CD4-positive, alpha-beta T cell treated with Interleukin-2 at 100 ng/mL for 4 hours (primary cell): ENCODE measurements at regions not wholly inside any gene's neighbourhood (a gene's known extent, or its start where the extent isn't known, plus 50 kb on each side); places are given as distances from the start of the nearest gene placed in this dataset.

Experiments
- DNase-seq: peaks from one replicate; pipeline ENCODE4 v3.0.0-alpha.2; 2020; ENCODE audit warnings: low spot score

DNA sequence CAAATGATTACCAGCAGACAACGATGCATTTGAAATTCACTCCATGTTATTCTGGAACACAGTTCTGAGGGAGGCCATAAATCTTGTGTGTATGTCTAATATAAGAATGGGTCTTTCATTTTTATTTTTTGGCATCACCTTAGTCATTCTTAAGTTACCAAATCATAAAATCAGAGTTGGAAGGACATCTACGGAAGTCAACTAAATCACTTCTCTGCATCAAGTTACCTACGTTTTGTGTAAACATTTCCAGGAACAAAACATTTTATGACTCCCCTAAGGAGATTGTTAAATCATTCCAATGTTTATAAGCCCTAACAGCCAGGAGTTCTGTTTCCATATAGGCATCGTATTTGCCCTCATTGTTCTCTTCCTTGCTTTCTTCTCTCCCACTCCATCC, 378.2 kb downstream of the FAM170A start:
- no peak for DNase-seq

DNA sequence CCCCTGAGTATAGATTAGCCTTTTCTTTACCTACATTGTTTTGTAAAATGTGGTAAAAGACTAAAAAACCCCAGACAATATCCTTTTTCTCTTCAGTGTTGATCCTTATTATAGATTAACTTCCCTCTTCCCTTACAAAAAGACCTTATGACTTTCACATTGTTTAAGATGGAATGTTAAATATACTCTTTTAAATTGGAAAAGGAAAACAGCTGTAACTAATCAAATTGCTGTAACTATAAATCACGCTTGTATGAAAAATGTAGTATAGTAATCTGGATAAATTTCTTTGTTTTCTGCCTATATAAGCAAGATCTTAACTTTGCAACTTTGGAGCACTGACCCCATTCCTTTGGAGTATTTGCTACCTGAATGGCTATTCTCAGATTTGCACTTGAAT, 383.1 kb downstream of the FAM170A start:
- DNase-seq, result no peak

DNA sequence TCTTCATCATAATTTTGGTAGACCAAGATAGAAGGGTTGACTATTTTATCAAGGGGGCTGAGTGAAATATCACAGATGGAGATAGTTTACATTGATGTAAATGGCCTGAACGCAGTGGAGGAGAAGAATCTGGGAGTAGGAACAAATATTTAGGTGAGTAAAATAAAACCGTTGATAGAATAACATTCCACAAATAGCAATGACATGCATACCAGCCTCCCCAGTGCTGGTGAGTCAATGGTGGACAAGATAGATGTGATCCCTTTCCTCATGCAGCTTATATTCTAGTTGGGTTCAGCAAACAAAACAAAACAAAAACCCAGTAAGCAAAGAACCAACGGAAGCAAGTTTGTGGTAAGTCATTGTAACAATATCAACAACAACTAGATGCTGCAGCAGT, 385.2 kb downstream of the FAM170A start:
- DNase-seq, result no peak

DNA sequence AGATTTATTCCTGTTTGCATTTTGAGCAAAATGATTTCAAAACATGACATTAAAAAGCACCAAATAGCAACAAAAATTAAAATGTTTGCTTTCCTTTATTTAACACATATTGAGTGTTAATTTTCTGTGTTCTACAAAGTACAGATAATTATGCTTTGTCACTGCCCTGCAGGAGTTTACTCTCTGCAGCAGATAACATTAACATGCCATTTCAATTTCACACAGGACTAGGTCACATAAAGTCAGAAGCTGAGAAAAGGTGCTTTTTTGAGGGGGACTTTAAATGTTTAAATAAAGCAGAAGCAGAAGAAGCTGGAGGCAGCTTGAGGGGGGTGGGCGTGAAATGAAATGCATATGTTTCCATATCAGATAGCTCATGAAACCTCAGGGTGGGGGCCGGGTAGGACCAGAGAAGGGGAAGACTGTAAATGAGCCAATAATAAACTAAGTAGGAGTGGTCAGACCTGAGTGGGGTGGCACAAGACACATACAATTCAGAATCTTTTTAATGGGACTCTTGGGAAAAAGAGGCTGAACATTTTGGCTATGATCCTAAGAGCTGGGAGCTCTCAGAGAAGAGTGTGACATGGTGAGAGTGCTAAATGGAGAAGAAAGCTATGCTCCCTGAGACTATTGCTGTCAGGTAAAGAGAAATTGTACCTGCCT, 387.5 kb downstream of the FAM170A start:
- no peak for DNase-seq

DNA sequence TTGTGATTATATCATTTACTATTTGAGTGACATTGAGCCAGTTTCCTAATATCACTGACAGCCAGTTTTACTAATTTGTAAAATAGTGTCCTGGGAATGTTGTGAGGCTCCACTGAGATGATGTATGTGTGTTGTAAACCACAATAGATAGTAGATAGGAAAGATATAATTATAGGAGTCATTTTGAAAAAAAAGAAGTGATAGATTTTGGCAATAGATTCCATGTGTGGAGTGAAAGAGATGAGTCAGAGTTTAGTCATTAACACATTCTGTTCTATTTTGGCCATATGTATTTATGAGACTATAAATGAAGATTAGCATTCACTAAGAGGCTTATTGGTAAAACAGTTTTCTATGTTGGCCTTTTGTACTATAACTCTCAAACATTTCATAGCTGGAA, 388.2 kb downstream of the FAM170A start:
- no peak for DNase-seq

DNA sequence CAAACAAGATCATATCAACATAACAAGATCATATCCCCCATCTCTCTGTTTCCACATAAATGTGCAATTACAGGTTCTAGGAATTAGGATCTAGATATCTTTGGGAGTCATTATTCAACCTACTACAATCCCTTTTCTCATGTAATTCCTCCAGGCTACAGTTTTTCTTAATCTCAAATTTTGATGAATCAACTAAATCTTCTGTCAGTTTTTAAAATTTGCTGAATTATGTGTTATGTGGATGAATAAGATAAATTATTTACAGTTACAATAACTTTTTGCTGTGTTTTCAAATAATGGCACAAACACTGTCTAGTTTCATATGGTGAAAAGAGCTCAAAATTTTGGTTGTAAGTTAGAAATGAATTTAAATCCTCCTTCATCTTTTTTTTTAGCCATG, 405.8 kb downstream of the FAM170A start:
- no peak for DNase-seq

DNA sequence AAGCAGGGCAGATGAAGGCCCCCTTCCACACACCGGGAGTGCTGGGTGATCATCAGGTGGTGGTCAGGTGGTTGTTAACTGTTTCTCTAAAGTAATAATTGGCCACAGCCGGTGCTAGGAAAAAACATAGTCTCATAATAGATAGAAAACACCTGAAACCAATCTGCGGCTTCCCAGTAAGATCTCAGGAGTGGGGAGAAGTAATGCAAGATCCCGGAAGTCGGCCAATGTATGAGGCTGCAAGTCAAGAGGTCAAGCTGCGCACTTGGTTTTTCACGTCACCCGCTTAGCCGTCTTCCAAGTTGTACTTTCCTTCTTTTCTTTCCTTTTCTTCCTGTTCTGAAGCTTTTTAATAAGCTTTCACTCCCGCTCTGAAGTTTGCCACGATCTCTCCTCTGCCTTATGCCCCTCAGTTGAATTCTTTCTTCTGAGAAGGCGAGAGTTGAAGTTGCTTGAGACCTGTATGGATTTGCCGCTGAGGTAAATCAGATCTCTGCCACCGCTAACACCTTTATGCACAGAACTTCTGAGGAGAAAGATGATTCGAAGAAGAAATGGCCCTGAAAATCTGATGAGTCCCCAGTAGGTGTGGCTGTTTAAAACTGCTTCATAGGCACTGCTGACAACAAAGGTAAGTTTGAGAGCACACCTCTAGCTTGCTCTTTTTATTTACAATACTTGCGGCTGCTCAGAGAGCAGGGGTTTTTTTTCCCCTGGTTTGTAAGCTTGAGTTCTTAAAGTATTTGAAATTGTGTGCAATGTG, 406.6 kb downstream of the FAM170A start:
- no peak for DNase-seq

DNA sequence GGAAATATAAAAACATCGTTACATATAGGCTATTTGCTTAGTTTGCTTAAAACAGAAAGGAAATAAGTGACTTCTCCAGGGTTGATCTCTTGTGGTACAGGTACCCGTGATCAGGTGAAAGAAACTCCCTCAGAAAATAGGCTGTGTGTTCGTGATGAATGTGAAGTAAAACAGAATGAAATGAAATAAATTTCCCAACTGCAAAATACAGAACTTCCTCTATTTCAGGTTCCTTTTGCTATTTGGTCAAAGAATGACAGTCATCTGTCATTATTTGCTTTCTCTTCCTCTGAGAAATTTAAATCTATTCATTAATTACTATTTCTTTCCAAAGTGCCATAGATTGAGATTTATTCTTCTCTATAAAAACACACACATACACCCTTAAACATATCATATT, 408.1 kb downstream of the FAM170A start:
- DNase-seq, result no peak

DNA sequence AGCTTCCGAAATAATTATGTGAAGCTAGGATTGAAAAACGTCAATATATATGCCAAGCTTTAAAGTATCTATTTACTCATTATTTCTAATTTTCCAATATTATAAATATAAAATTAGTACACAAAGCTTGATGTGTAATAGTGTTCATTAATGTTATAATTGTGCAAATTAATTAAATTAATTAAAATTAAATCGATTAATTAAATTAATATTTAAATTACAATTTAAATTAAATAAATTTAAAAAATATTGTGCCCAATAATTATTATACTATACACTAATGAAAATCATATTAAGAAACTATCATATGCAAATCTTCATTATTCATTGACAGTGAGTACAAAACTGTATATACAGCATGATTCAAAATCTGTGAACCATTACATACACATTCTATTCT, 409.8 kb downstream of the FAM170A start:
- no peak for DNase-seq

DNA sequence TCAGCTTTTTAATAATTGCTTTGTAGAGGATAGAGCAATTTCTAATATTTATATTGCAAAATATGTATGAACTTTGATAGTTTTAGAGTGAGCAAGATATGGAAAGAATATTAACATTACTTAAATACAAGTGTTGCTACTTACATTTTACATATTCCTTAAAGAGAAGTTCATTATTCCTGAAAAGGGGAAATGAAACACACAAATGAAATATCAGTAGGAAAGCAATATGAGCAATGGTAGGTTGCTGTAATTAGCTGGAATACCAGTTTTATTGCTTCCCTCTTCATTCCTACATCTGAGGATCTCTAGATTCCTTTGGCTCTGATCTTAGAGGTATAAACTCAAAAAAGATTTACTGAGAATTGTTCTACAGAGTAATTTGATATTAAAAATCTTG, 414.1 kb downstream of the FAM170A start:
- DNase-seq, result no peak

DNA sequence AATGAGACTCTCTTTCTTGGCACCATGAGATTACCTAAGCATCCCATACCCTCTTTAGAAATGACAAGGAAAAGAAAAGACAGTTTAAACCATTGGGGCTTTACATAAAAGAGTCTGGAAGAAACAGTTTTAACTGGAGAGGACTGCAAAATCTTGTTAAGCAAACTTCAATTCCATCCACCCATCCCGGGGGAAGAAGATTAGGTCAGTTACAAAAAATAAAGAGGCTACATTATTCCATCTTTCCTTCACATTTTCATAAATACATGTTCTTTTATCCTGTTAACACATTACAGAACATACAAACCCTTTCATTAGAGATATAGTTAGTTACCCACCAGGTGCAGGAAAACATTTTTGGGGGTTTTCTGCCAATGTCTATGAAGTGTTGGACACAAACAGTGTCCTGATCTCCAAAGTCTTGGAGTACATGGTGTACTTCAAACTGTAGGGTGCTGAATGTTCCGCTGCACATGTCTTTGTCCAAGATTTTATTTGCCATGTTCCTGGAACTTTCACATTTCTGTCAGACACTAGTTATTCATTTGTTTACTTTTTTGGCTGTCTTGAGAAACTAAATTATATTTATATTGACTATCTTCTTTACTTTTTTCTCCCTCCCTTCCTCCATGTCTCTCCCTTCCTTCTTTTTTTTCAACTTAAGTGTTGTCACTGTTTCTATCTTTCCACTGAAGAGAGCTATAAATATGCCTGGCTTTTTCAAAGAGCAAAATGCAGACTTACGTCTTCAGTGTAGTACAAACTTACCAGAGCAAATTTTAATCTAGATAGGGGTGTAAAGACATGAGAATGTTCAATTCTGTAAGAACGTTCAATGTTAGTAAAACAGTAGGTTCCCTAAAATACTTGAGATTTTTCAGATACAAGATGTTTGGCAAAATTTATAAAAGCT, 410.9 kb upstream of the PRR16 start:
- DNase-seq, result no peak

DNA sequence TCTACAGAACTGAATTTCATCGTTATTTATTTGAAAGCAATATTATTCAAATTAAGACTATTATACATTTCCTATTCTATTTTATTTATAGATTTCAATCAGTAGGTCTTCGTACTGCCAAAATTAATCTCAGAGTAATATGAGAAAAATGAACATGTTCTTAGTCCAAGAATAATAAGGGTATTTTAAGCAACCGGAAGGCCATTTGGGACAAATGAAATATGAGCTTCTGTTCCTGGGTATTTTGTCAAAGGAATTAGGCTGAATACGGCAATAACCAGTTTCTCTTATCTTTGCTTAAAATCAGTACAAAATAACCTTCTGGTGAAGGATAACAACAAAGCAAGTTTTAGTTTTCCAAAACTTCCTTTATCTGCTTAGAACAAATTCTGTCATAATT, 410.3 kb upstream of the PRR16 start:
- DNase-seq, result no peak

DNA sequence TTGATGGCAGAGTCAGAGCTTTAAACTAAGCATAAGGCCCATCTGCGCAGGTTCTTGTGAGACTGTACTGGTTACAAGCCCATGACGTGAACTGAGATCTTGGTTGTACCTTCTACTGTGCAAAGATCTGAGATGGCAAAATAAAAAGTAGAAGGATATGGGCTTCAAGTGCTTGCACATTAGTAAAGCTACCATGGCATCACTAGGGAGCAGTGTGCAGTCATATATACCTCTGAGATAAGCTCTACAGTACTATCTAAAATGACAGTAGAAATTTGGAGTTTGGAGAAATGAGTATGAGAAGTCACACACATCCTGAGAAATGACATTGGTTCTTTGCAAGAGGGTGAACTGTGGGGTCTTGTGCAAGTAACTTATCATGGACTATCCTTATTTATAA, 408.2 kb upstream of the PRR16 start:
- no peak for DNase-seq

DNA sequence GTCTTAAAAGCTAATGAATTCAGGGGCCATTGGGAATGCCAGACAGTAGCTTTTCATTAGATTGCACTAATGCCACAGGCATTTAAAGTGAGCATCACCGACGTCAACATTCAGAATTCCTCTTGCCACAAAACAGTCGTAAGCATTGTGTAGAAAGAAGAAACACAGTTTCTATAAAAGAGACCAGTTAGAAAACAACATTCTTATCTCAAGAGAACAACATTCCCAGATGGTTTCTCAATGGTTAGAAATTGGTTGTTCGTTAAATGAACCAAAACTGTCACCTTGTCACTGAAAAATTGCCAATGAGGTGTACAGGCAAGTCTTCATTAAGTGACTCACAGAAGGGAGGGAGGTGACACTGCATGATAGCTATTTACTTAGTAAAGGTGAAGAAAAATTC, 401.6 kb upstream of the PRR16 start:
- DNase-seq, result no peak

DNA sequence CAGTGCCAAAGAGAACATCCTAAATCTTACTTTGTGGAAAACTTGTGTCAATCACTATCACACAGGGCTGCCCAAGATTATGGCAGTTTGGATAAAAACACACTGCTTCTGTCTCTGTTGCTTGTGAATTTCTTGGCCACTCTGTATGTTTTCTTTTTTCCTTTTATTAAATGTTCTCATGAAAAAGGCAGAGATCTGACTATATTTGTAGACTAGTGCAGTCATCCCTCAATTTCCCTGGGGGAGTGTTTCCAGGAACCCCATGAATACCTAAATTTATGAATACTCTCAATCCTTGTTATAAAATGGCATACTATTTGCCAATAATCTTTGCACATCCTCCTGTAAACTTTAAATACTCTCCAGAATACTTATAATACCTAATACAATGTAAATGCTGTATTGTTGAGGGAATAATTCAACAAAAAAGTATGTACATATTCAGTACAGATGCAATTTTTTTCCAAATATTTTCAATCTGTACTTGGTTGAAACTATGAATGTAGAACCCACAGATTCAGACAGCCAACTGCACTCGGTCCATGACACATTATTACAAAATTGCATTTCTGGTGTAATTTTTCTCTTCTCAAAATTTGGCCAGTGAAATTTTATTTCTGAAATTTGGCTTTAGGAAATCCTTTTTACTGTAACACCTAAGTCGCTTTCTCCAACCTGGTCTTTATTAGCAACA, 391.9 kb upstream of the PRR16 start:
- DNase-seq, result no peak

DNA sequence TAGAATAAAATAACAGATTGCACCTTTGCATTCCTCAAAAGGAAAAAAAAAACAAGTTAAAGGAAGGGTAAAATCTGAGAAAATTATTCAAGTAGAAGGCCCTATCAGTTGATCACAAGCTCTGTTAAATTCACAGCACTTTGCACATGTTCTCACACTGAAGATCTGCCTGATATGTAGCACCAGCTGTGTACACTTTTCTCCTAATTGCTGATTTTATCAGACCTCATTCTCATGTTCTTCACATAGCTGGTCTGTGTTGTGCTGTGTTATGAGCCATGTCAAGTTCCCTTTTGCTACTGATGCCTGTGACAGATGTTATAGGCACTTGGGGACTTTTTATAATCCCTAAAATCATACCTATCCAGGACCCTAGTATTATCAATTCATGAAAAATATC, 390.4 kb upstream of the PRR16 start:
- DNase-seq, result no peak

DNA sequence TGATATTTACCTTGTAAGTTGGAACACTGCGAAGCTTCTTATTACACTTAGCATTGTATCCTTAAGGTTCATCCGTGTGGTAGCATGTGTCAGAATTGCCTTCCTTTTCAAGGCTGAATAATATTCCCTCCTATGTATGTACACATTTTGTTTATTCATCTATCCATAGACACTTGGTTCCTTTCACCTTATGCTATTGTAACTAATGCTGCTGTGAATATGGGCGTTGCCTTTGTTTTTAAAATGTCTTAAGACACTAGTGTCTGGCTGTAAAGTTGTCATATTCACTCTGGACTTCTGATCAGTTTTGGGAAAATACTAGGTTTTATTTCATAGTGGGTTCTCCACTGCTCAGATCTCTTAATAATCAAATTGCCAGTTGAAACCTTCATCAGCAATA, 383.3 kb upstream of the PRR16 start:
- DNase-seq, result no peak

DNA sequence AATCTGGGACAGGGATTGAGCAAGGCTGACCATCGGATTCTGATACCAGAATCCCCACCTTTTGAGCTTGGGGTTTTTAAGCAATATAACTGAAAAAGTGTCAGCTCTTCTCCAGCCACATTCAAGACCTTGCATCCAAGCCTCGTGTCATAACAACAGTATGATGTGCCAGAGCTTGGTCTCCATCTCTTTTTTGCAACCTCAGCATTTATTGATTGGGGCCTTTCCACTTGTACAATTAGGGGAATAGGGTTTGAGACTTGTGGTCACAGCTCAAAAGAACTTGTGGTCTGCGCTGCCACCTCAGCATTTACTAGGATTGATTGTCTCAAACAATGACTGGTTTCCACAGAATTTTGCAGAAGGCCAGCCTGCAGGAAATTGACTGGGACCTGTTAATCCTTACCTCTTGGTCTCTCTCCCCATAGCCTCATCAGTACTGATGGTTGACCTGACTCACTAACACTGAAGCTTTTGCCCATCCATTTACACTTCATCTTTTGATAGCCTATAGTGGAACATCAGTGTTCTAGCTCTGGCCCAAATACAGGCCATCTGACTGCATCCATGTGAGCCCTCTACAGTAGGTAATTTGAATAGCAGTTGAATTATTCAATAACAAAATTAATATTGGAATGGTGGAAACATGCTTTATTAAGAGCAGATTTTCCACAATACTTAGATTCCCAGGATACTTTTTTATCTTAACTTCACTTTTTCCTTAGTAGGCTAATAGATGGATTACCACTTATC, 381.6 kb upstream of the PRR16 start:
- no peak for DNase-seq

DNA sequence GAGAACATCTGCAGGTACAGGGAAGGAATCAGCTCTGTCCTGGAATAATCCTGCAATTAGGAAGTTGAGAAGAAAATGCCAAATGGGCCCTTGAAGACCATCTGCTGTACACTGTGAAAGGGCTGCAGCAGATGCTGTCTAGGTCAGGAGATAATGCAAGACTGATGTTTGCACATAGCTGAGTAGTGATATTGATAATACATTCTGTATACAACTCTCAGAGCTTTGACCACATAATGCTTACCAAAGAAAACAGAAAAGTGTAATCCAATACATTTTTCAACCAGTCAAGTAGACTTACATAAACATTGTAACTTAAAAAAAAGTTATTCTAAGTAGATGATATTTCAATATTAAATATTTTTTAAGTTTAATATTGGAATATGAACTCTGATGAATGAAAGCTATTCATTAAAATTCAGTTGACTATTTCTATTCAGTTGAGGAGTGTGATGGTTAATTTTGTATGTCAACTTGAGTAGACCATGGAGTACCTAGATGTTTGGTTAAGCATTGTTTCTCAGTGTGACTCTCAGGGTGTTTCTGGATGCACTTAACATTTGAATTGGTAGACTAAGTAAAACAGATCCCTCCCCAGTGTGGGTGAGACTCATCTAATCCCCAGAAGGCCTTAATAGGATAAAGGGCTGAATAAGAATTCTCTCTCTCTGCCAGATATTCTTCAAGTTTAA, 380.1 kb upstream of the PRR16 start:
- no peak for DNase-seq

DNA sequence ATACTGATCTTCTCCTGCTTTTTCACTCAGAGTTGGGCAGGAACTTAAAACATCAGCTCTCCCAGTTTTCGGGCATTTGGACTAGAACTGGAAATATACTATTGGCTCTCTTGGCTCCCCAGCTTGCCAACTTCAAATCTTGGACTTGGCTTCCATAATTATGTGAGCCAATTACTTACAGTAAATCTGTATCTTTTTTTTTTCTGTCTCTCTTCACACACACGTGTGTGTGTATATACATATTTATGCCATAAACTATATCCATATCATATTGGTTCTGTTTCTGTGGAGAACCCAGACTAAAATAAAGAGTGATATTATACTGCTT, 379.6 kb upstream of the PRR16 start:
- DNase-seq, result no peak

DNA sequence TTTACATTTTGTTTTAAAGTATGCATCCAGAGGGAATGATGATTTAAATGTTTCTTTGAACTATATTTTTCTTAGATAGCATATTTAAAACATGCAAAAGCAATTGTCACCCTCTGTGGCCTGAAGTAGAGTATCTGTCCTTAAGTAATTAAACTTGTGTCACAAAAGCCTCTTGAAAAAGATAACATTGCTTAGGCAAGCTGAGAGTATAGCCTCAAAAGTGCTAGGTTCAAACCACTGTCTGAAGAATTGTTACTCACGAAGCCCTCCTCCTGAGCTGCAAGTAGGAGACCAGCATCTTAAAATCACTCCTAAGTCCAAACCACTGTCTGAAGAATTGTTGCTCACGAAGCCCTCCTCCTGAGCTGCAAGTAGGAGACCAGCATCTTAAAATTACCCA, 378.0 kb upstream of the PRR16 start:
- DNase-seq, result no peak
